Loucy (cell line): ENCODE measurements at regions not wholly inside any gene's neighbourhood (a gene's known extent, or its start where the extent isn't known, plus 50 kb on each side); places are given as distances from the start of the nearest gene placed in this dataset.

Experiments used
- H2AFZ ChIP-seq: fragments of 200-600 bp; sonication (generic); 2 replicates; pipeline ENCODE4 v1.6.0; 2016; ENCODE audit warnings: antibody characterized with exemption, mild to moderate bottlenecking, low read length, moderate library complexity
- H3F3A ChIP-seq: fragments of 200-600 bp; 2 replicates; pipeline ENCODE4 v1.6.0; 2016; ENCODE audit warnings: antibody characterized with exemption, low read depth, mild to moderate bottlenecking
- H3K27me3 ChIP-seq: fragments of 200-600 bp; sonication (generic); 2 replicates; pipeline ENCODE4 v1.6.1; 2014; ENCODE audit warnings: low read length, mild to moderate bottlenecking; ENCODE audit not compliant: insufficient read depth, poor library complexity, severe bottlenecking
- H3K36me3 ChIP-seq: fragments of 200-600 bp; sonication (generic); 2 replicates; pipeline ENCODE4 v1.6.1; 2016; ENCODE audit warnings: low read length; ENCODE audit not compliant: insufficient read depth
- H3K4me1 ChIP-seq: fragments of 200-600 bp; sonication (generic); 2 replicates; pipeline ENCODE4 v1.5.1; 2014; ENCODE audit warnings: low read length, mild to moderate bottlenecking; ENCODE audit not compliant: insufficient read depth, poor library complexity, severe bottlenecking
- H3K4me2 ChIP-seq: fragments of 200-600 bp; sonication (generic); 2 replicates; pipeline ENCODE4 v1.6.0; 2014; ENCODE audit warnings: antibody characterized with exemption, low read length, low read depth, mild to moderate bottlenecking; ENCODE audit not compliant: poor library complexity, severe bottlenecking
- H3K4me3 ChIP-seq: fragments of 200-600 bp; sonication (generic); 2 replicates; pipeline ENCODE4 v1.5.1; 2014; ENCODE audit warnings: low read length, mild to moderate bottlenecking, mixed read lengths; ENCODE audit not compliant: poor library complexity, severe bottlenecking
- H3K79me2 ChIP-seq: fragments of 200-600 bp; sonication (generic); 2 replicates; pipeline ENCODE4 v1.6.1; 2014; ENCODE audit warnings: low read length; ENCODE audit not compliant: insufficient read depth
- H3K9ac ChIP-seq: fragments of 200-600 bp; sonication (generic); 2 replicates; pipeline ENCODE4 v1.6.0; 2014; ENCODE audit warnings: mild to moderate bottlenecking, low read depth, low read length, moderate library complexity; ENCODE audit not compliant: poor library complexity, severe bottlenecking
- H3K9me2 ChIP-seq: fragments of 200-600 bp; sonication (generic); replicated peaks from 2 replicates; pipeline ENCODE4 v1.6.1; 2016; ENCODE audit warnings: low read depth, low read length, mixed read lengths
- H3K9me3 ChIP-seq: fragments of 200-600 bp; sonication (generic); 2 replicates; pipeline ENCODE4 v1.6.1; 2014; ENCODE audit warnings: mild to moderate bottlenecking, antibody characterized with exemption, low read length, low read depth; ENCODE audit not compliant: insufficient read depth
- H4K20me1 ChIP-seq: fragments of 200-600 bp; sonication (generic); 2 replicates; pipeline ENCODE4 v1.6.0; 2014; ENCODE audit warnings: antibody characterized with exemption, low read length, mild to moderate bottlenecking; ENCODE audit not compliant: insufficient read depth, poor library complexity, severe bottlenecking
- EZH2phosphoT487 ChIP-seq: fragments of 200-600 bp; IDR thresholded peaks from 2 replicates; pipeline ENCODE4 v1.6.1; 2018; ENCODE audit warnings: antibody characterized with exemption, mild to moderate bottlenecking, moderate library complexity, borderline replicate concordance
- TF ChIP-seq, protein P1 (sequence below): fragments of 200-600 bp; sonication (generic); conservative IDR thresholded peaks from 2 replicates; pipeline ENCODE4 v1.5.1; 2014; ENCODE audit warnings: mild to moderate bottlenecking, antibody characterized with exemption, low read length

DNA sequence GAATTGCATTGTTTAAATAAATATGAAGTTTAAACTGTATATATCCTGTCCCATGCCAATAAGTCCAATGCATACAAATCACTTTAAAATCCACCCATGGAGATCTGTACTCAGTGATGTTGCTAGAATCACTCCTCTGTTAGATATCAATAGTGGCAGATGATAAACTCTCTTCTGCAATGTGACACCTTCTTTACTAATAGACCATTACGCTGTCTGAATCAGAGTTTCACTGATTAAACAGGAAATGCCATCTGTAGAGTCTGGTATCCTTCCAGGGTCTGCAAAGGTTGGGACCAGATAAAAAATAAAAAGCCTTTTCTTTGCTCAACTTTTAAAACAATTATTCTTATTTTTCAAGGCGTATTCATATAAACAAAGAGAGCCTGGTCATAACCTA lies 134.5 kb downstream of the EDN3 start:
- Histone ChIP-seq H2AFZ (no peak overlapping the region), H3K9me2 (no peaks in the 10 kb centered on the region), H3K9ac (no peak overlapping the region), H3K4me2 (no peak overlapping the region), H3F3A (no peaks in the 10 kb centered on the region), H3K4me1 (no peaks in the 10 kb centered on the region), H3K79me2 (no peaks in the 10 kb centered on the region), H4K20me1 (no peaks in the 10 kb centered on the region), H3K36me3 (no peaks in the 10 kb centered on the region), H3K9me3 (no peaks in the 10 kb centered on the region), H3K27me3 (no peaks in the 10 kb centered on the region), H3K4me3 (no peak overlapping the region)
- TF ChIP-seq, protein P1, sequence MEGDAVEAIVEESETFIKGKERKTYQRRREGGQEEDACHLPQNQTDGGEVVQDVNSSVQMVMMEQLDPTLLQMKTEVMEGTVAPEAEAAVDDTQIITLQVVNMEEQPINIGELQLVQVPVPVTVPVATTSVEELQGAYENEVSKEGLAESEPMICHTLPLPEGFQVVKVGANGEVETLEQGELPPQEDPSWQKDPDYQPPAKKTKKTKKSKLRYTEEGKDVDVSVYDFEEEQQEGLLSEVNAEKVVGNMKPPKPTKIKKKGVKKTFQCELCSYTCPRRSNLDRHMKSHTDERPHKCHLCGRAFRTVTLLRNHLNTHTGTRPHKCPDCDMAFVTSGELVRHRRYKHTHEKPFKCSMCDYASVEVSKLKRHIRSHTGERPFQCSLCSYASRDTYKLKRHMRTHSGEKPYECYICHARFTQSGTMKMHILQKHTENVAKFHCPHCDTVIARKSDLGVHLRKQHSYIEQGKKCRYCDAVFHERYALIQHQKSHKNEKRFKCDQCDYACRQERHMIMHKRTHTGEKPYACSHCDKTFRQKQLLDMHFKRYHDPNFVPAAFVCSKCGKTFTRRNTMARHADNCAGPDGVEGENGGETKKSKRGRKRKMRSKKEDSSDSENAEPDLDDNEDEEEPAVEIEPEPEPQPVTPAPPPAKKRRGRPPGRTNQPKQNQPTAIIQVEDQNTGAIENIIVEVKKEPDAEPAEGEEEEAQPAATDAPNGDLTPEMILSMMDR: no peak
- TF ChIP-seq EZH2phosphoT487: no peak

- Histone ChIP-seq H3K9me2 (no peaks in the 10 kb centered on the region), H3K4me3 (no peak overlapping the region), H3K9me3 (no peaks in the 10 kb centered on the region), H3K36me3 (no peaks in the 10 kb centered on the region), H3K9ac (no peak overlapping the region), H3F3A (no peaks in the 10 kb centered on the region), H2AFZ (no peak overlapping the region), H3K4me1 (no peaks in the 10 kb centered on the region), H3K27me3 (no peaks in the 10 kb centered on the region), H4K20me1 (no peaks in the 10 kb centered on the region), H3K4me2 (no peak overlapping the region), H3K79me2 (no peaks in the 10 kb centered on the region)
- TF ChIP-seq EZH2phosphoT487: no peak
- TF ChIP-seq, protein P1: no peak
Measured at GRCh38 chr20:59435518-59435917, 135.1 kb downstream of the EDN3 start.

DNA sequence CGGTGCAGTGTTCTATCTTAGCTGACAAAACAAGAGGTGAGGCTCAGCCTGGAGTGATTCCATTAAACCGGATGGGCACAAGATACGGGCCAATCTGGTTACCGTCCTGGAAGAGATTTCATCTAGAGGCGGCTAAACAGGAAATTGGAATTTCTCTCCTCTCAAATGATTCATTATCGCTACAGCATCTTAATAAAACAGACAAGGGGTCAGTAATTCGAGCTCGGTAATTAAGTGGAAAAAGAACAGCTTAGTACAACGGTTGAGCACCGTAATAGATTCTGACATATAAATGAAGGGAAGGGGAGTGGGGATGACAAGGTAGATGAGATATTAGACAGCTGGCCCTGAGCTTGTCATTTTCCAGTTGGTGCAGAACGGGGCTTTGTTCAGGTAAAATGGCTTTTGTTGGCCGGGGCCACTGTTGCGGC lies 137.2 kb downstream of the EDN3 start:
- Histone ChIP-seq H4K20me1 (no peaks in the 10 kb centered on the region), H2AFZ (no peak overlapping the region)
- no peak for TF ChIP-seq EZH2phosphoT487
- TF ChIP-seq, protein P1: no peak

More for the DNA sequence above, 137.2 kb downstream of the EDN3 start:
- H3K9me2 ChIP-seq: no peaks in the 10 kb centered on the region
- H3K4me3 ChIP-seq: no peak overlapping the region
- H3K36me3 ChIP-seq: no peaks in the 10 kb centered on the region
- H3F3A ChIP-seq: no peaks in the 10 kb centered on the region
- H3K9me3 ChIP-seq: no peaks in the 10 kb centered on the region
- H3K4me2 ChIP-seq: no peak overlapping the region
- no peak overlapping the region for H3K9ac ChIP-seq
- no peaks in the 10 kb centered on the region for H3K4me1 ChIP-seq
- no peaks in the 10 kb centered on the region for H3K79me2 ChIP-seq
- H3K27me3 ChIP-seq: no peaks in the 10 kb centered on the region
